MM.1S (cell line): ENCODE measurements at regions not wholly inside any gene's neighbourhood (a gene's known extent, or its start where the extent isn't known, plus 50 kb on each side); places are given as distances from the start of the nearest gene placed in this dataset.
"Not testable (repeated sequence)": the region's sequence is repeated elsewhere in the genome, so short reads cannot be mapped to it uniquely, and the experiment has no call there.

Source experiments
- EZH2 ChIP-seq: fragments of 300-600 bp; sonication (generic); optimal IDR thresholded peaks from 2 replicates; pipeline ENCODE3; 2017; ENCODE audit warnings: low read depth, mild to moderate bottlenecking, antibody characterized with exemption, low read length, mixed read lengths
- EZH2phosphoT487 ChIP-seq: fragments of 300-600 bp; sonication (generic); IDR thresholded peaks from 2 replicates; pipeline ENCODE4 v1.6.1; 2018; ENCODE audit warnings: antibody characterized with exemption, low read length
- TF ChIP-seq, protein P1 (sequence below): fragments of 300-600 bp; sonication (generic); IDR thresholded peaks from 2 replicates; pipeline ENCODE4 v1.5.1; 2016; ENCODE audit warnings: antibody characterized with exemption, low read length, mixed read lengths

- TF ChIP-seq, protein P1, sequence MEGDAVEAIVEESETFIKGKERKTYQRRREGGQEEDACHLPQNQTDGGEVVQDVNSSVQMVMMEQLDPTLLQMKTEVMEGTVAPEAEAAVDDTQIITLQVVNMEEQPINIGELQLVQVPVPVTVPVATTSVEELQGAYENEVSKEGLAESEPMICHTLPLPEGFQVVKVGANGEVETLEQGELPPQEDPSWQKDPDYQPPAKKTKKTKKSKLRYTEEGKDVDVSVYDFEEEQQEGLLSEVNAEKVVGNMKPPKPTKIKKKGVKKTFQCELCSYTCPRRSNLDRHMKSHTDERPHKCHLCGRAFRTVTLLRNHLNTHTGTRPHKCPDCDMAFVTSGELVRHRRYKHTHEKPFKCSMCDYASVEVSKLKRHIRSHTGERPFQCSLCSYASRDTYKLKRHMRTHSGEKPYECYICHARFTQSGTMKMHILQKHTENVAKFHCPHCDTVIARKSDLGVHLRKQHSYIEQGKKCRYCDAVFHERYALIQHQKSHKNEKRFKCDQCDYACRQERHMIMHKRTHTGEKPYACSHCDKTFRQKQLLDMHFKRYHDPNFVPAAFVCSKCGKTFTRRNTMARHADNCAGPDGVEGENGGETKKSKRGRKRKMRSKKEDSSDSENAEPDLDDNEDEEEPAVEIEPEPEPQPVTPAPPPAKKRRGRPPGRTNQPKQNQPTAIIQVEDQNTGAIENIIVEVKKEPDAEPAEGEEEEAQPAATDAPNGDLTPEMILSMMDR = not testable (repeated sequence)
- TF ChIP-seq EZH2phosphoT487, EZH2: not testable (repeated sequence)
These were observed 79.7 kb upstream of the LMO2 start for GRCh38 chr11:33971530-33971929.
